ENCODE measurements at regions not wholly inside any gene's neighbourhood (a gene's known extent, or its start where the extent isn't known, plus 50 kb on each side); places are given as distances from the start of the nearest gene placed in this dataset.

DNA sequence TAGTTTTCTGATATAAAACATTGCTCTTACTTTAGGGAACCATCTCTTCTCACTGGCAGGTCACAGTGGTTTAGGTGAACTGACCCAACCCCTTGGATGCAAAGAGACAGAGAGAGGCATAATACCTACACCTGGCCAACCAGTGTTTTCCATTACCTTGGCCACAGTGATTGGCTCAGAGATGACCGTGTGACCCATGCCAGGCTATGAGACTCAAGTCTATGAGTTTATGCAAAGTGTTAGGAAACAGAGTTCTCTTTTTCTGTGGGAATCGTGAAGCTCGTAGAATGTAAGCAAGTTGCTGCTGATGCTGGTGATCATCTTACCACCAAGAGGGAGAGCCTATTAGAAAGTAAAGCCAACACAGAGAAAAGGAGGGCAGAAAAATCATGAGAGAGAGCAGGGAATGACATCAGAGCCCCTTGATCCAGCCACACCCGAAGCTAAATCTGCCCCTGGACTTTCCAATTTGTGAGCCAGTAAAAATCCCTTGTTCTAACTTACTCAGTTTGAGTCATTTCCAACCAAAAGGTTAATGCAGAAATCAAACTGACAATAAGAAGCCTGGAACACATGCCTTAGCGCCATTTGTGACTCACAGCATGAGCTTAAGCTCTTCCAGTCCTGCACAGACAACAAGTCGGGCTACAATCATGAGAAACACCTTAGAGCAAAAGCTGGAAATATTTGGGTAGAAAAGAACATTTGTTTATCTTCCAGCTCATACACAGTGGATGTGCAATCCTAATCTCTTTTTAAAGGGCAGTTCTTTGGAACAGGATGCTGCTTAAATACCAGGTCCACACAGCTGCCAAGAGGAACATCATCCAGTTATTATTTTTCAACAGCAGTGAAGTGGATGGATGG is 81.3 kb upstream of the KAZN start:
- TF ChIP-seq, protein P1, sequence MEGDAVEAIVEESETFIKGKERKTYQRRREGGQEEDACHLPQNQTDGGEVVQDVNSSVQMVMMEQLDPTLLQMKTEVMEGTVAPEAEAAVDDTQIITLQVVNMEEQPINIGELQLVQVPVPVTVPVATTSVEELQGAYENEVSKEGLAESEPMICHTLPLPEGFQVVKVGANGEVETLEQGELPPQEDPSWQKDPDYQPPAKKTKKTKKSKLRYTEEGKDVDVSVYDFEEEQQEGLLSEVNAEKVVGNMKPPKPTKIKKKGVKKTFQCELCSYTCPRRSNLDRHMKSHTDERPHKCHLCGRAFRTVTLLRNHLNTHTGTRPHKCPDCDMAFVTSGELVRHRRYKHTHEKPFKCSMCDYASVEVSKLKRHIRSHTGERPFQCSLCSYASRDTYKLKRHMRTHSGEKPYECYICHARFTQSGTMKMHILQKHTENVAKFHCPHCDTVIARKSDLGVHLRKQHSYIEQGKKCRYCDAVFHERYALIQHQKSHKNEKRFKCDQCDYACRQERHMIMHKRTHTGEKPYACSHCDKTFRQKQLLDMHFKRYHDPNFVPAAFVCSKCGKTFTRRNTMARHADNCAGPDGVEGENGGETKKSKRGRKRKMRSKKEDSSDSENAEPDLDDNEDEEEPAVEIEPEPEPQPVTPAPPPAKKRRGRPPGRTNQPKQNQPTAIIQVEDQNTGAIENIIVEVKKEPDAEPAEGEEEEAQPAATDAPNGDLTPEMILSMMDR (IDR thresholded peaks at IDR 0.05): no peak
- H3K79me2 ChIP-seq: no peaks in the 10 kb centered on the region
- H3K9me3 ChIP-seq (ENCODE audit: control insufficient read depth, low read length): no peaks in the 10 kb centered on the region
- no peak overlapping the region for H2AFZ ChIP-seq
- H3K9ac ChIP-seq: no peak overlapping the region
- H3K36me3 ChIP-seq (ENCODE audit: control insufficient read depth, insufficient read depth, low read length): no peaks in the 10 kb centered on the region
- no peaks in the 10 kb centered on the region for H3K4me1 ChIP-seq
- no peaks in the 10 kb centered on the region for H3K27me3 ChIP-seq (ENCODE audit: control insufficient read depth, insufficient read depth, low read length)
- H3K4me3 ChIP-seq (ENCODE audit: low read depth, low read length): no peak overlapping the region
- no peak overlapping the region for H3K27ac ChIP-seq
- no peak overlapping the region for H3K4me2 ChIP-seq (ENCODE audit: low read length)

DNA sequence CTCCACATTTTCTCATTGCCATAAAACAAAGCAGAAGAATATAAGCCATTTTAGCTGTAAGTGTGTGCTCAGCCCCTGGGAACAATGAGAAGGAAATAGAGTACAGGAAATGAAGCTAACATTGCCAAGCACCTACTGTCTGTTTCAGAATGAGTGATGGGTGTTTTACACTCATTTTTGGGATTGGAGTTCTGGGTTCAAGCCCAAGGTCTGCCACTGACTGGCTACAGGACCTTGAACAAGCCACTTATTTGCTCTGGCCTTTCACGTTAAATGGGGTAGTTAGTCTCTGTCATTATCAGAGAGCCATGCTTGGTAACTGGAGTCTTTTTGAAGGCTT is 80.7 kb upstream of the KAZN start:
- no peaks in the 10 kb centered on the region for H3K9me3 ChIP-seq (ENCODE audit: control insufficient read depth, low read length)
- H3K4me3 ChIP-seq (ENCODE audit: low read depth, low read length): no peak overlapping the region
- H3K79me2 ChIP-seq: no peaks in the 10 kb centered on the region
- H3K4me1 ChIP-seq: no peaks in the 10 kb centered on the region
- TF ChIP-seq, protein P1 (IDR thresholded peaks at IDR 0.05): no peak
- H3K9ac ChIP-seq: no peak overlapping the region
- H3K27me3 ChIP-seq (ENCODE audit: control insufficient read depth, insufficient read depth, low read length): no peaks in the 10 kb centered on the region
- H3K36me3 ChIP-seq (ENCODE audit: control insufficient read depth, insufficient read depth, low read length): no peaks in the 10 kb centered on the region
- no peak overlapping the region for H2AFZ ChIP-seq
- H3K4me2 ChIP-seq (ENCODE audit: low read length): no peak overlapping the region
- no peak overlapping the region for H3K27ac ChIP-seq

DNA sequence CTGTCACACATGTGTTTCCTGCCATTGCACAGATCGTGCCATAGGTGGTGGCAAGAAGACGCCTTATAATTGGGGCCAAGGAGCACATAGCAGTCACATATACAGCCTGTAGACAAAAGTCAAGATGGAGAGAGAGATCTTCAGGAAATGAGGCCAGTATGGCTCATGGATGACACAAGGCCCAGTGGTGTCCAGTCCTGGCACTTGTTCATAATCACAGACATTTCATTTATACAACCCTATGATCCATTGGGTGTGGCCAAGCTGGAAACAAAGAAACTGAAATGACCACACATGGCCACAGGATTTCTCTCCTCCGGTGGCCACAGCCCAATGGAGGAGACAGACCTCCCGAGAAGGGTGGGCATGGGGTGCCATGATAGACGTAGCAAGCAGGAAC is 78.5 kb upstream of the KAZN start:
- Histone ChIP-seq H3K36me3 (ENCODE audit: control insufficient read depth, insufficient read depth, low read length) (no peaks in the 10 kb centered on the region), H3K9me3 (ENCODE audit: control insufficient read depth, low read length) (no peaks in the 10 kb centered on the region), H3K9ac (no peak overlapping the region), H3K4me2 (ENCODE audit: low read length) (no peak overlapping the region), H2AFZ (no peak overlapping the region), H3K27me3 (ENCODE audit: control insufficient read depth, insufficient read depth, low read length) (no peaks in the 10 kb centered on the region), H3K27ac (no peak overlapping the region), H3K79me2 (no peaks in the 10 kb centered on the region), H3K4me1 (no peaks in the 10 kb centered on the region), H3K4me3 (ENCODE audit: low read depth, low read length) (no peak overlapping the region)
- TF ChIP-seq, protein P1 (IDR thresholded peaks at IDR 0.05): no peak

DNA sequence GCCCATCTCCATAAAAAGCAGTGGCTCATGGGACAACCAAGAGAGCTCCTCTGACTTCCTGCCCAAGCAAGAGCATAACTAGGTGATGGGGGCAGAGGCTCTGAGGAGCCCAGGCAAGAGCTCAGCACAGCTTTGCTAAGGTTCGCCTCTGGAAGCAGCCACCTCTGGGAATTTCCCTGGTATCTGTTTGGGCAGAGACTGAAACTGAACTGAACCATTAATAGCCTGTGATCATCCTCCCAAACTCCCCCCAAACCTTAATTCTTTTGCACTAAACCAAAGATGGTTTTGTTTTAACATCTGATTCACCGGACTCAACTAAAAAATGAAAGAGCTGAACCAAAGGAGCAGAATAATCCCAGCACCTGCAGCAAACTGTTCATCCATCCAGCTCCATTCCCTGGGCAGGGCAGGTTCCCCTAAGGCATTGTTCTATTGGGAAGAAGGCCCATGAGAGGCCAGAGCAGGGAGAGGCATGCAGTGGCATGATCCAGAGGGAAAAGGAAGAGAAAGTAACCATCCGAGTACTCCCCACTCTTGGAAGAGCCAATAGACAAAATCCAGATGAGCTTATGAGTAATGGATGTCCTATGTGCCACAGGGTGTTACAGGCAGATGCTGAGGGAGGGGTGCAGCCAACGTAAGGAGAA is 77.8 kb upstream of the KAZN start:
- no peak overlapping the region for H3K4me3 ChIP-seq (ENCODE audit: low read depth, low read length)
- no peaks in the 10 kb centered on the region for H3K9me3 ChIP-seq (ENCODE audit: control insufficient read depth, low read length)
- H2AFZ ChIP-seq: no peak overlapping the region
- H3K36me3 ChIP-seq (ENCODE audit: control insufficient read depth, insufficient read depth, low read length): no peaks in the 10 kb centered on the region
- H3K27me3 ChIP-seq (ENCODE audit: control insufficient read depth, insufficient read depth, low read length): no peaks in the 10 kb centered on the region
- TF ChIP-seq, protein P1 (IDR thresholded peaks at IDR 0.05): no peak
- H3K27ac ChIP-seq: no peak overlapping the region
- H3K4me2 ChIP-seq (ENCODE audit: low read length): no peak overlapping the region
- no peaks in the 10 kb centered on the region for H3K79me2 ChIP-seq
- H3K4me1 ChIP-seq: no peaks in the 10 kb centered on the region
- no peak overlapping the region for H3K9ac ChIP-seq

Data from parathyroid adenoma (tissue), 2 donors.